Kidney tubule cell (primary cell): ENCODE measurements at regions not wholly inside any gene's neighbourhood (a gene's known extent, or its start where the extent isn't known, plus 50 kb on each side); places are given as distances from the start of the nearest gene placed in this dataset.
A peak's percentile ranks its signal among the peaks of the same experiment; 100 is the strongest.

Experiments
- DNase-seq: peaks from one replicate; pipeline ENCODE4 v3.0.0-alpha.2; 2018; ENCODE audit warnings: low spot score

DNA sequence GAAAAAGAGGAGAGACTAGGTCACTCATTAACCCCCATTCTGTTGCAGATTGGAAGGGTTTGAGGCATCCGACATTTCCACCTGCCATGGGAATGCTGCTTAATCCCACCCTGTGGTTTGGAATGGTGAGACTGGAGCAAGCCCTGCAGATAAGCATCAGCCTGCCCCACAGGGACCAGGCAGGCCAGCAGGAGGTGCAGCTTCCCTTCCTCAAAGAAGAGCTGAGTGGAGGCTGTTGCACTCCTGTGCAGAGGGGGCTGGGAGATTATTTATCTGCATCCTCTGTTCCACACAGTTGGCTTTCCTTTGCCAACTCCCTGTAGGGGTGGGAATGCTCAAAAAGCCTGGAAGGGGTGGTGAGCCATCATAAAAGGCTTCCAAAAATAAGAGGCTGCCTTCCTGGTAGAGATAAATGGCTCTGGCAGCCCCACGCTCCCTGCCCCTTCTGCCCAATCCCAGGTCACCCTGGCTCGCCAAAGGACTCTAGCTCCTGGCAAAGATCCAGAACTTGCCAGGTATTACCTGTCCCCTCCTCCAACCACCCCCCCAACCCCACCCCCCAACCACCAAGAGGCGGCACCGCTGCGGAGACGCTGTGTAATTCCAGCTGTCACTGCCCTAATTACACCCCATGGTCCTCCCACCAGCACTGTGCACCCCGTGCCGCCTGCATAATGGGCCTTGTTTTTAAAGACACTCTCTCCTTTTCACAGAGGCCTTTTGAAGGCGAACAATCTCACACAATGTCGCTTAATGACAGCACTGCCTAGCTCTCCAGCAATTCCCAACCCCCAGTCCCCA, 83.0 kb upstream of the ZC3H12A start:
- no peak for DNase-seq

GRCh38 chr1:37392051-37392450, 82.3 kb upstream of the ZC3H12A start:
- no peak for DNase-seq

GRCh38 chr1:37393173-37394120, 80.9 kb upstream of the ZC3H12A start:
- DNase-seq = no peak

GRCh38 chr1:37394574-37395464, 79.6 kb upstream of the ZC3H12A start:
- DNase-seq = no peak

GRCh38 chr1:37398096-37398495, 76.3 kb upstream of the ZC3H12A start:
- no peak for DNase-seq

DNA sequence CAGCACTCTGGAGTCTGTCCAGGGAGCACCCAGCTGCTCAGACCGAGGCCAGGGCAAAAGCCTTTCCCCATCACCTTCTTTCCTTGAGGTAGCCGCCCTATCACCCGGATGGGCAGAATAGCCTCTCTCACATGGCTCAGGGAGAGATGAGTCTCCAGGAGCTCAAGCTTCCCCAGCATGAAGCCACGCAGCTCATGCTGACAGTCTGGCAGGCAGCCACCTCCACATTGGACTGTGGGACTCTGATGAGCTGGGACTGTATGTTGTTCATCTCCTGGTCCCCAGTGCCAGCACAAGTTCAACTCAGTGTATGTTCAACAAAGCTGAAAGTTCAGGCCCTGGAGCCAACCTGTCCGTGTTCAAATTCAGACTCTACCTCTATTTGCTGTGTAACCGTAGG, 75.2 kb upstream of the ZC3H12A start:
- no peak for DNase-seq

DNA sequence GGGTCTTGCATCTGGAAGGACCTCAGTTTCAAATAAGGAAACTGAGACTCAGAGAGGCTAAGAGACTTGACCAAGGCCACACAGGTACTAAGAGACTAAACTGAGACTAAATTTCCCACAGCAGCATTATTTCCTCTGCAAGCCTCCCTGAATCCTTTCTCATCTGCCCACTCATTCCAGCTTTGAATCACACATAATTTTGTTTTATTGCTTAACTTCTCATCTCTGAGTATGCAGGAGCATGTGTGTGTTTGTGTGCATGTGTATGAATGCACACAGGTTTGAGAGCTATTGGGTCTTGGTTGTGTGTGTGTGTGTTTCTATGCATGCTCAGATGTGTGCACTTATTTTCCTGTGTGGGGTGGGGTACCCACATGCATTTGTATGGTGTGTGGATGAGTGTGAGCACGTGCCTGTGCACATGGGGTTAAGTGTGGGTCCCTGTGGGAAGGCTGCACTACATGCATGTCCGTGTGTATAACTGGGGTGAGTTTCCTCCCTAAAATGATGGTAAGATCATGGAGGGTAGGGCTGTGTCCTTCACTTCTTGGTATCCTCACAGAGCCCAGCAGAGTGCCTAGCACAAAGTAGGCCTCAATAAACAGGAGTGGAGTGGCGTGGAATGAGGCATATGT, 74.4 kb upstream of the ZC3H12A start:
- no peak for DNase-seq

- no peak for DNase-seq
These were observed 73.7 kb upstream of the ZC3H12A start for GRCh38 chr1:37400466-37401225.

DNA sequence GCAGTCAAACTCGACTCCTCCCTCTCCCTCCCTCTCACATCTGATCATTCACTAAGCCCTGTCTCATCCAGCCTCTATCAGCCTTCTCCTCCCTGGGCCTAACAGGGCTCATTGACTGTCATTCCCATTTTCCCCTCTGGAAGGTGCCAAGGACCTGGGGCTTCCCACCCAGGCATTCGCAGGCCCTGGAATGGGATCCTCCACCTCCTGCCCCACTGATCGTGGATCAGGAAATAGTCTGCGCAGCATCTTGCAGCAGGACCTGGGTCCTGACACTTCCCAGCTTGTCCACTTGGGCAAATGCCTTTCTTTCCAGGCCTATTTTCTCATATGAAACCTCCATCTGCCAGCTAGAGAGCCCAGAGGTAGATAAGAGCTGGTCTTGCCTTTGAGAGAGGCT, 71.2 kb upstream of the ZC3H12A start:
- DNase-seq = no peak

- no peak for DNase-seq
These were observed 69.7 kb upstream of the ZC3H12A start for GRCh38 chr1:37404711-37405110.

GRCh38 chr1:37410105-37410504, 64.3 kb upstream of the ZC3H12A start:
- DNase-seq = no peak

- peak; percentile 20 for DNase-seq
These were observed 63.6 kb upstream of the ZC3H12A start for GRCh38 chr1:37410815-37411214.

DNA sequence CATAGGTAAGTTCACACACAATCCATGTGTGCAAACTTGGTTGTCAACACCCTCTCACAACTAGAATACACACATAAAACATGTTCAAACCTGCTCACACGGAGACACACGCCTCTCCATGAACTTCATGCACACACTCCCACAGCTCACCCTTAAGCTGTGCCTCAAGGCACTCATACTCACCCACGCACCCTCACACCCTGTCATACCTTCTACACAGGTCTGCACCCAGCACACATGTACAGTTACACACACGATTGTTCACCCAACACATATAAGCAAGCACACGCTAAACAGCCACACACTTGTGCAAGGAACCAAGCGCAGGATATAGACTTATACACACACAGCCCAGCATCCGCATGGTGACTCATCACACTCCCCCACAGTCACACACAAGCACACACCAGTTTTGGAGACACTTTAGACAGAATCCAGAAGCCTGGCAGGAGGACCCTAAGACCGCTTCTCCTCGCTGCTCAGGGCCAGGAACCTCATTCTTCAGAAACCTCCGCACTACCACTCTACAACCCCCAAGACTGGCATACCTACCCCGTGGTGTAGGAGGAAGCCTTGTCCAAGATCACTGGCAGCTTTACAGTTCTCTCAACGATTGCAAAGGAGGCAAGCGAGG, 58.7 kb upstream of the ZC3H12A start:
- no peak for DNase-seq

DNA sequence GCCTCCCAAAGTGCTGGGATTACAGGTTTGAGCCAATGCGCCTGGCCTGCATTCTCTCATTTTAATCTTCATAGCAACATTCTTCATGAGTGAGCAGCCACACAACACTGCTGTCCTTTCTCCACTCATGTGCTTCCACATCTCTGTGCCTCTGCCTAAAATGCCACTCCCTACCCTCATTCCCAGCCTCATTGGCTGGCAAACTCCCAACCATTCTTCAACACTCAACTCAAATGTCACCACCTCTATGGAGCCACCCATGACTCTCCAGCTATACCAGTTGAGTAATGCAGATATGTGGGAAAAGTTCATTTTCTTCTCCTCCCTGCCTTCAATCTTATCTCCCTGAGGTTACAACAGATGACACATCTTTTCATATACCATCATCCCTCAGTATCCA, 53.9 kb upstream of the ZC3H12A start:
- DNase-seq = no peak

GRCh38 chr1:37423810-37424209, 50.6 kb upstream of the ZC3H12A start:
- DNase-seq = no peak

DNA sequence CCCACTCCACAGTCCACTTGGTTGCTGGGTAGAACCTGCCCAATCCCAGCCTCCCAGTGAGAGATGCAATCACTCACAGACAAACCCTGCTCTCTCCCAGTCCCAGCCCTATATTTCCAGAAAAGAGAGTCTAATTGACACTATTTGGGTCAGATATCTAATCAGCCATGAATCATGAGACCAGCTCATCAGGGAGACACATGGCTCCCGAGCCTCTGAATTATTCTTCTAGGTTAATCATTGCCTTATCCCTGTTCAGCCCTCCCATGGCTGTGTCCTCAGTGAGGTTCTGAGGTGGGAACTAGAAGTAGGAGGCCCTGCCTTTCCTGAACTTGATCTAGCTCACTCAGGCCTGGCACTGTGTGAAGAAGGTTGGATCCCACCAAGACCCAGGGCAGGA, 49.9 kb upstream of the ZC3H12A start:
- peak; percentile 51 for DNase-seq
